ENCODE measurements at regions not wholly inside any gene's neighbourhood (a gene's known extent, or its start where the extent isn't known, plus 50 kb on each side); places are given as distances from the start of the nearest gene placed in this dataset.

DNA sequence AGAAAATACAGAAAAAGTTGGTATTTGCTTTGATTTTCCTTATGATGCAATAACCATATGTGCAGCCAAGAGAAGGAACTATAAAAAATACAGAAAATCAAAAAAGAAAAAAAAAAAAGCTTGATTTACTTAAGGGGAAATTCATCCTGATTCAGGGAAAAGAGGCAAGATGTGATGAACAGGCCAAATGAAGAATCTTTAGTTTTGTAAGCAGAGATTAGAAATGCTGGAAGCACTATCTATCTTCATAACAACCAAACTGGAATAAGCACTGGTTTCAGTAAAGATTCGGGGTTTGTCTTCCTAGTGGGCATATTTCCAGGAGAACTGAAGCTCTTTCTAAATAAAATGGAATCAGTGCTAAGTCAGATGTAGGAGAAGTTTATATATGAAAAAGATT lies 82.9 kb upstream of the KCNIP4 start:
- no peak for TF ChIP-seq GATAD2B (conservative IDR thresholded peaks at IDR 0.05; ENCODE audit: low read depth)
- TF ChIP-seq, protein P1, sequence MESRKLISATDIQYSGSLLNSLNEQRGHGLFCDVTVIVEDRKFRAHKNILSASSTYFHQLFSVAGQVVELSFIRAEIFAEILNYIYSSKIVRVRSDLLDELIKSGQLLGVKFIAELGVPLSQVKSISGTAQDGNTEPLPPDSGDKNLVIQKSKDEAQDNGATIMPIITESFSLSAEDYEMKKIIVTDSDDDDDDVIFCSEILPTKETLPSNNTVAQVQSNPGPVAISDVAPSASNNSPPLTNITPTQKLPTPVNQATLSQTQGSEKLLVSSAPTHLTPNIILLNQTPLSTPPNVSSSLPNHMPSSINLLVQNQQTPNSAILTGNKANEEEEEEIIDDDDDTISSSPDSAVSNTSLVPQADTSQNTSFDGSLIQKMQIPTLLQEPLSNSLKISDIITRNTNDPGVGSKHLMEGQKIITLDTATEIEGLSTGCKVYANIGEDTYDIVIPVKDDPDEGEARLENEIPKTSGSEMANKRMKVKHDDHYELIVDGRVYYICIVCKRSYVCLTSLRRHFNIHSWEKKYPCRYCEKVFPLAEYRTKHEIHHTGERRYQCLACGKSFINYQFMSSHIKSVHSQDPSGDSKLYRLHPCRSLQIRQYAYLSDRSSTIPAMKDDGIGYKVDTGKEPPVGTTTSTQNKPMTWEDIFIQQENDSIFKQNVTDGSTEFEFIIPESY (IDR thresholded peaks at IDR 0.05) = no peak
- TF ChIP-seq, protein P2, sequence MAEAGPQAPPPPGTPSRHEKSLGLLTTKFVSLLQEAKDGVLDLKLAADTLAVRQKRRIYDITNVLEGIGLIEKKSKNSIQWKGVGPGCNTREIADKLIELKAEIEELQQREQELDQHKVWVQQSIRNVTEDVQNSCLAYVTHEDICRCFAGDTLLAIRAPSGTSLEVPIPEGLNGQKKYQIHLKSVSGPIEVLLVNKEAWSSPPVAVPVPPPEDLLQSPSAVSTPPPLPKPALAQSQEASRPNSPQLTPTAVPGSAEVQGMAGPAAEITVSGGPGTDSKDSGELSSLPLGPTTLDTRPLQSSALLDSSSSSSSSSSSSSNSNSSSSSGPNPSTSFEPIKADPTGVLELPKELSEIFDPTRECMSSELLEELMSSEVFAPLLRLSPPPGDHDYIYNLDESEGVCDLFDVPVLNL (IDR thresholded peaks at IDR 0.05; ENCODE audit: low read depth, low read length) = no peak
- TF ChIP-seq, protein P3, sequence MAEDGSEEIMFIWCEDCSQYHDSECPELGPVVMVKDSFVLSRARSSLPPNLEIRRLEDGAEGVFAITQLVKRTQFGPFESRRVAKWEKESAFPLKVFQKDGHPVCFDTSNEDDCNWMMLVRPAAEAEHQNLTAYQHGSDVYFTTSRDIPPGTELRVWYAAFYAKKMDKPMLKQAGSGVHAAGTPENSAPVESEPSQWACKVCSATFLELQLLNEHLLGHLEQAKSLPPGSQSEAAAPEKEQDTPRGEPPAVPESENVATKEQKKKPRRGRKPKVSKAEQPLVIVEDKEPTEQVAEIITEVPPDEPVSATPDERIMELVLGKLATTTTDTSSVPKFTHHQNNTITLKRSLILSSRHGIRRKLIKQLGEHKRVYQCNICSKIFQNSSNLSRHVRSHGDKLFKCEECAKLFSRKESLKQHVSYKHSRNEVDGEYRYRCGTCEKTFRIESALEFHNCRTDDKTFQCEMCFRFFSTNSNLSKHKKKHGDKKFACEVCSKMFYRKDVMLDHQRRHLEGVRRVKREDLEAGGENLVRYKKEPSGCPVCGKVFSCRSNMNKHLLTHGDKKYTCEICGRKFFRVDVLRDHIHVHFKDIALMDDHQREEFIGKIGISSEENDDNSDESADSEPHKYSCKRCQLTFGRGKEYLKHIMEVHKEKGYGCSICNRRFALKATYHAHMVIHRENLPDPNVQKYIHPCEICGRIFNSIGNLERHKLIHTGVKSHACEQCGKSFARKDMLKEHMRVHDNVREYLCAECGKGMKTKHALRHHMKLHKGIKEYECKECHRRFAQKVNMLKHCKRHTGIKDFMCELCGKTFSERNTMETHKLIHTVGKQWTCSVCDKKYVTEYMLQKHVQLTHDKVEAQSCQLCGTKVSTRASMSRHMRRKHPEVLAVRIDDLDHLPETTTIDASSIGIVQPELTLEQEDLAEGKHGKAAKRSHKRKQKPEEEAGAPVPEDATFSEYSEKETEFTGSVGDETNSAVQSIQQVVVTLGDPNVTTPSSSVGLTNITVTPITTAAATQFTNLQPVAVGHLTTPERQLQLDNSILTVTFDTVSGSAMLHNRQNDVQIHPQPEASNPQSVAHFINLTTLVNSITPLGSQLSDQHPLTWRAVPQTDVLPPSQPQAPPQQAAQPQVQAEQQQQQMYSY (CRISPR knock-in tag; IDR thresholded peaks at IDR 0.05) = no peak
- no peak for TF ChIP-seq MTA2 (IDR thresholded peaks at IDR 0.05; ENCODE audit: low read depth)
- TF ChIP-seq KAT2A (conservative IDR thresholded peaks at IDR 0.05; ENCODE audit: control insufficient read depth, low read depth, low read length) = no peak
- TF ChIP-seq DPF2 (IDR thresholded peaks at IDR 0.05) = no peak
- POLR2A ChIA-PET = no interaction called here
- DNase-seq (ENCODE audit: low read depth, low spot score) (no peak), ATAC-seq (no peak), FAIRE-seq (no peak)
- no peaks in the 10 kb centered on the region for H4K20me1 ChIP-seq (ENCODE audit: control insufficient read depth, insufficient read depth)
- WGBS (ENCODE audit: insufficient coverage, insufficient replicate concordance, low lambda C conversion rate, missing lambda C conversion rate) = 0% methylated on average over 1 of the region's 1 CpG
- no peaks in the 10 kb centered on the region for H3K27me3 ChIP-seq (replicated peaks in 1 of 2; ENCODE audit: control insufficient read depth in 2 of 2, insufficient read depth in 2 of 2, low read length in 1 of 2)
- RAD21 ChIA-PET (ENCODE audit: unreplicated experiment) = no interaction called here
- no peak overlapping the region for H3K9ac ChIP-seq (ENCODE audit: control insufficient read depth, insufficient read depth, low read length)
- CTCF ChIA-PET = no interaction called here
- SMC1A ChIA-PET (ENCODE audit: uncharacterized antibody, unreplicated experiment) = no interaction called here
- no peaks in the 10 kb centered on the region for H3K79me2 ChIP-seq (ENCODE audit: control insufficient read depth, insufficient read depth, low read length)
- H2AFZ ChIP-seq (ENCODE audit: control insufficient read depth, low read depth, low read length) = no peak overlapping the region
- in situ Hi-C loops (cut with MboI) = no loop called here
- H3K4me2 ChIP-seq (ENCODE audit: control insufficient read depth, insufficient read depth) = no peak overlapping the region
- no peak overlapping the region for H3K4me3 ChIP-seq
- no peaks in the 10 kb centered on the region for H3K4me1 ChIP-seq (ENCODE audit: control insufficient read depth, insufficient read depth, low read length)
- H3K27ac ChIP-seq (ENCODE audit: control insufficient read depth, insufficient read depth) = no peak overlapping the region
- H3K9me3 ChIP-seq (replicated peaks; ENCODE audit: control insufficient read depth, insufficient read depth, low read length) = no peaks in the 10 kb centered on the region
- no TSS peak for BruUV-seq (replicated peaks)
- no peaks in the 10 kb centered on the region for H3K36me3 ChIP-seq (ENCODE audit: control insufficient read depth in 2 of 2, insufficient read depth in 2 of 2, low read length in 1 of 2)
- intact Hi-C loops (cut with micrococcal nuclease; ENCODE audit: unreplicated experiment) = no loop called here
